Parathyroid adenoma (tissue), 2 donors: ENCODE measurements at regions not wholly inside any gene's neighbourhood (a gene's known extent, or its start where the extent isn't known, plus 50 kb on each side); places are given as distances from the start of the nearest gene placed in this dataset.

Source experiments
- H2AFZ ChIP-seq: fragments of 300-600 bp; sonication (generic); one replicate; pipeline ENCODE4 v1.7.0; 2017; ENCODE audit warnings: antibody characterized with exemption, mild to moderate bottlenecking
- H3K27ac ChIP-seq: fragments of 300-600 bp; sonication (generic); one replicate; pipeline ENCODE4 v1.7.0; 2017
- H3K27me3 ChIP-seq: fragments of 300-600 bp; sonication (generic); one replicate; pipeline ENCODE4 v1.7.0; 2017; ENCODE audit warnings: low read length; ENCODE audit not compliant: control insufficient read depth, insufficient read depth
- H3K36me3 ChIP-seq: fragments of 300-600 bp; sonication (generic); one replicate; pipeline ENCODE4 v1.7.0; 2017; ENCODE audit warnings: low read length; ENCODE audit not compliant: control insufficient read depth, insufficient read depth
- H3K4me1 ChIP-seq: fragments of 300-600 bp; sonication (generic); one replicate; pipeline ENCODE4 v1.7.0; 2017; ENCODE audit warnings: control low read depth
- H3K4me2 ChIP-seq: fragments of 300-600 bp; sonication (generic); one replicate; pipeline ENCODE4 v1.7.0; 2017; ENCODE audit warnings: low read length
- H3K4me3 ChIP-seq: fragments of 300-600 bp; sonication (generic); one replicate; pipeline ENCODE4 v1.7.0; 2017; ENCODE audit warnings: low read depth, low read length
- H3K79me2 ChIP-seq: fragments of 300-600 bp; sonication (generic); one replicate; pipeline ENCODE4 v1.7.0; 2017; ENCODE audit warnings: control low read depth
- H3K9ac ChIP-seq: fragments of 300-600 bp; sonication (generic); one replicate; pipeline ENCODE4 v1.7.0; 2017; ENCODE audit warnings: mild to moderate bottlenecking
- H3K9me3 ChIP-seq: fragments of 300-600 bp; sonication (generic); one replicate; pipeline ENCODE4 v1.7.0; 2017; ENCODE audit warnings: low read length; ENCODE audit not compliant: control insufficient read depth
- TF ChIP-seq, protein P1 (sequence below): fragments of 300-600 bp; sonication (generic); IDR thresholded peaks from one replicate; pipeline ENCODE4 v1.7.0; 2017; ENCODE audit warnings: antibody characterized with exemption, mild to moderate bottlenecking
- donor health status: primary hyperparathyroidism.

DNA sequence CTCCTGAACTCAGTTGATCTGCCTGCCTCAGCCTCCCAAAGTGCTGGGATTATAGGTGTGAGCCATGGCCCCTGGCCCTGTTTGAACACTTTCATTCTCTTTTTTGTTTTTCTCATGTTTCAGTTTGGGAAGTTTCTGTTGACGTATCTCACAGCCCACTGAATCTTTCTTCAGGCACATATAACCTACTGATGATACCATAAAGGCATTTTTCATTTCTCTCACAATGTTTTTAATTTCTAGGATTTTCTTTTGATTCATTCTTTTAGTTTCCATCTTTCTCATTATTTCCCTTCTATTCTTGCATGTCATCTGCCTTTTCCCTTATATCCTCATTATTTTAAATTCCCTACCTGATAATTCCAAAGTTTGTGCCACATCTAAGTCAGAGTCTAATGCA lies 58.5 kb upstream of the EZR start:
- Histone ChIP-seq H3K36me3 (no peaks in the 10 kb centered on the region), H3K4me2 (no peak overlapping the region), H3K4me1 (no peaks in the 10 kb centered on the region), H3K4me3 (no peak overlapping the region), H3K79me2 (no peaks in the 10 kb centered on the region), H2AFZ (no peak overlapping the region), H3K27me3 (no peaks in the 10 kb centered on the region), H3K9me3 (no peaks in the 10 kb centered on the region), H3K27ac (no peak overlapping the region), H3K9ac (no peak overlapping the region)
- TF ChIP-seq, protein P1, sequence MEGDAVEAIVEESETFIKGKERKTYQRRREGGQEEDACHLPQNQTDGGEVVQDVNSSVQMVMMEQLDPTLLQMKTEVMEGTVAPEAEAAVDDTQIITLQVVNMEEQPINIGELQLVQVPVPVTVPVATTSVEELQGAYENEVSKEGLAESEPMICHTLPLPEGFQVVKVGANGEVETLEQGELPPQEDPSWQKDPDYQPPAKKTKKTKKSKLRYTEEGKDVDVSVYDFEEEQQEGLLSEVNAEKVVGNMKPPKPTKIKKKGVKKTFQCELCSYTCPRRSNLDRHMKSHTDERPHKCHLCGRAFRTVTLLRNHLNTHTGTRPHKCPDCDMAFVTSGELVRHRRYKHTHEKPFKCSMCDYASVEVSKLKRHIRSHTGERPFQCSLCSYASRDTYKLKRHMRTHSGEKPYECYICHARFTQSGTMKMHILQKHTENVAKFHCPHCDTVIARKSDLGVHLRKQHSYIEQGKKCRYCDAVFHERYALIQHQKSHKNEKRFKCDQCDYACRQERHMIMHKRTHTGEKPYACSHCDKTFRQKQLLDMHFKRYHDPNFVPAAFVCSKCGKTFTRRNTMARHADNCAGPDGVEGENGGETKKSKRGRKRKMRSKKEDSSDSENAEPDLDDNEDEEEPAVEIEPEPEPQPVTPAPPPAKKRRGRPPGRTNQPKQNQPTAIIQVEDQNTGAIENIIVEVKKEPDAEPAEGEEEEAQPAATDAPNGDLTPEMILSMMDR = no peak

DNA sequence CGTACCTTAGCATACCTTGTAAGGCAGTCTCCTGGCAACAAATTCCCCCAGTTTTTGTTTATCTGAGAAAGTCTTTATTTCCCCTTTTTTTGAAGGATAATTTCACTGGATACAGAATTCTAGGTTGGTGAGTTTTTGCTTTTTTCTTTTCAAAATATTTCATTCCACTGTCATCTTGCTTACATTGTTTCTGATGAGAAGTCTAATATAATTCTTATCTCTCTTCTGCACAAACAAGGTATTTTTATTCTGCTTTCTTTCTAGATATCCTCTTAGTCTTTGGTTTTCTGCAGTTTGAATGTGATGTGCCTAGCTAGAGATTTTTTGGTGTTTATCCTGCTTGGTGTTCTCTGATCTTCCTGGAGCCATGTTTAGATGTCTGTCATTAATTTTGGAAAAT lies 57.7 kb upstream of the EZR start:
- H3K4me2 ChIP-seq = no peak overlapping the region
- TF ChIP-seq, protein P1 = no peak
- no peaks in the 10 kb centered on the region for H3K4me1 ChIP-seq

DNA sequence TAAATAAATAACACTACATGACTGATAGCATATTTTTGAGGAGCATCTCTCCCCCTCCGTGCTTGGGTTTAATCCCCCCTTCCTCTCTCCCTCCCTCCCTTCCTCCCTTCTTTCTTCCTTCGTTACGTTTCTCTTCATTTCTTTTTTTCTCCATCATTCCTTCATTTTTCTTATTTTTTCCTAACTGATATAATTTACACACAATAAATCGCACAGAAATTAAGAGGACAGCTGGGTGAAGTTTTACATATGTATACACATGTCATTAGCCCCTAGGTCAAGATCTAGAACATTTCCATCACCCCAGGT lies 51.4 kb upstream of the EZR start:
- Histone ChIP-seq H3K4me3 (no peak overlapping the region), H3K27ac (peak overlapping the region; percentile 99)

More for the DNA sequence above, 57.7 kb upstream of the EZR start:
- Histone ChIP-seq H3K9ac (no peak overlapping the region), H3K79me2 (no peaks in the 10 kb centered on the region), H2AFZ (no peak overlapping the region), H3K27ac (no peak overlapping the region), H3K36me3 (no peaks in the 10 kb centered on the region), H3K9me3 (no peaks in the 10 kb centered on the region), H3K4me3 (no peak overlapping the region), H3K27me3 (no peaks in the 10 kb centered on the region)

DNA sequence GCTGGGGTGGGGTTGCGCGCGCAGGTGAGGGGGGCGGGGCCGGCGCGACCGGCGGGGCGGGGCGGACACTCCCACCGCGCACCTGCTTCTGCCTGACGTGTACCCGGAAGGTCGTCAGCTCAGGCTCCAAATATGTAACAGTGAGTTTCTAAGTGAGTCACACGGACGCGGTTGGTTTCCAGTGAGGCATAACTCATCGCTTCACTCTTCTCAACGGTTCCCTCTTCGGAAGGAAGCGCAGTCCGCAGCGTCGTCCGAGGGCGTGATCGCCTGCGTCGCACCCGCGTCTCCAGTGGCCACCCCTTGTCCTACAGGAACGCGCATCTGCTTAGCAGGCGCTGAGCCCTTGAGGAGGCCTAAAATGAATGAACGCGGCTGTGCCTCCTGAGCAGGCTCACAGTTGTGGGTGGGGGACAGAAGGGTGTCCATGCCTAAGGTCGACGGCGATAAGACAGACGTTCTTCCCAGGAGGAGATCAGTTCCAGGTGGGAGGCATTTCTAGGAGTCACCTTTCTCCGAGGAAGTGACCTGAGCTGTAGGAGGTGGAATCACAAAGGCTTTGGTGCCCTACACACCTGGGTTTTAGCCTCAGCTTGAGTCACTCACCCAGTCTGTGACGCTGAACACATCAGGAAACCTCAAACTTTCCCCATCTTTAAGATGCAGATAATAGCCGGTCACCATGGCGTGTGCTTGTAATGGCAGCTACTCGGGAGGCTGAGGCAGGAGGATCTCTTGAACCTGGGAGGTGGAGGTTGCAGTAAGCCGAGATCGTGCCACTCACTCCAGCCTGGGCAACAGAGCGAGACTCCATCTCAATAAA lies 50.9 kb upstream of the EZR start:
- Histone ChIP-seq H3K4me2 (peak overlapping the region; percentile 86), H3K79me2 (no peaks in the 10 kb centered on the region), H3K9ac (peak overlapping the region; percentile 22), H2AFZ (peak overlapping the region; percentile 81), H3K4me3 (peak overlapping the region; percentile 51), H3K4me1 (peaks cover 47% of the 10 kb centered on the region), H3K27ac (peak overlapping the region; percentile 99), H3K9me3 (peaks cover 2% of the 10 kb centered on the region), H3K36me3 (no peaks in the 10 kb centered on the region), H3K27me3 (no peaks in the 10 kb centered on the region)
- TF ChIP-seq, protein P1 = peak; percentile 38

More for the DNA sequence above, 51.4 kb upstream of the EZR start:
- H3K36me3 ChIP-seq = no peaks in the 10 kb centered on the region
- no peaks in the 10 kb centered on the region for H3K79me2 ChIP-seq
- peak overlapping the region; percentile 86 for H3K4me2 ChIP-seq
- H3K27me3 ChIP-seq = no peaks in the 10 kb centered on the region
- H3K4me1 ChIP-seq = peaks cover 42% of the 10 kb centered on the region
- TF ChIP-seq, protein P1 = no peak
- H3K9me3 ChIP-seq = peaks cover 2% of the 10 kb centered on the region
- H3K9ac ChIP-seq = no peak overlapping the region
- peak overlapping the region; percentile 81 for H2AFZ ChIP-seq
